Liver (tissue), 3 donors: ENCODE measurements at regions not wholly inside any gene's neighbourhood (a gene's known extent, or its start where the extent isn't known, plus 50 kb on each side); places are given as distances from the start of the nearest gene placed in this dataset.

Experiments used
- EGR1 ChIP-seq, 2 donors: IDR thresholded peaks; 2 replicates each; pipeline ENCODE4 v1.6.1; 2016 to 2018; ENCODE audit warnings: antibody characterized with exemption in 2 of 2, low read depth in 2 of 2
- GABPA ChIP-seq, 2 donors: IDR thresholded peaks in 1 of 2; conservative IDR thresholded peaks in 1 of 2; 2 replicates each; pipeline ENCODE4 v1.6.1; 2016; ENCODE audit warnings: antibody characterized with exemption in 2 of 2, mild to moderate bottlenecking in 1 of 2, moderate library complexity in 1 of 2
- JUND ChIP-seq, 2 donors: IDR thresholded peaks; 2 replicates each; pipeline ENCODE4 v1.6.1; 2016; ENCODE audit warnings: antibody characterized with exemption in 2 of 2
- NR2F2 ChIP-seq: IDR thresholded peaks from 2 replicates; pipeline ENCODE4 v1.6.1; 2016; ENCODE audit warnings: antibody characterized with exemption
- RAD21 ChIP-seq, 2 donors: IDR thresholded peaks; 2 replicates each; pipeline ENCODE4 v1.6.1; 2016; ENCODE audit warnings: antibody characterized with exemption in 2 of 2, mild to moderate bottlenecking in 2 of 2
- RXRA ChIP-seq, 2 donors: IDR thresholded peaks; 2 replicates each; pipeline ENCODE4 v1.6.1; 2017 to 2018; ENCODE audit warnings: antibody characterized with exemption in 2 of 2, mild to moderate bottlenecking in 1 of 2
- SP1 ChIP-seq: IDR thresholded peaks from 2 replicates; pipeline ENCODE4 v1.6.1; 2018; ENCODE audit warnings: antibody characterized with exemption, mild to moderate bottlenecking
- TAF1 ChIP-seq: conservative IDR thresholded peaks from 2 replicates; pipeline ENCODE4 v1.6.1; 2016; ENCODE audit warnings: antibody characterized with exemption, mild to moderate bottlenecking
- YY1 ChIP-seq: IDR thresholded peaks from 2 replicates; pipeline ENCODE4 v1.6.1; 2016; ENCODE audit warnings: antibody characterized with exemption, mild to moderate bottlenecking
- TF ChIP-seq, protein P1 (sequence below): fragments of 150-350 bp; IDR thresholded peaks from 2 replicates; pipeline ENCODE4 v1.5.1; 2017; ENCODE audit warnings: improper control_type of control experiment, low read depth, low read length; ENCODE audit not compliant: missing input control
- TF ChIP-seq, protein P2 (sequence below): IDR thresholded peaks from 2 replicates; pipeline ENCODE4 v1.6.1; 2016; ENCODE audit warnings: antibody characterized with exemption
- TF ChIP-seq, protein P3 (sequence below): IDR thresholded peaks from 2 replicates; pipeline ENCODE4 v1.6.1; 2016; ENCODE audit warnings: antibody characterized with exemption, mild to moderate bottlenecking
- TF ChIP-seq, protein P4 (sequence below): IDR thresholded peaks from 2 replicates; pipeline ENCODE4 v1.6.1; 2016; ENCODE audit warnings: antibody characterized with exemption
- donor health status: healthy.
- donor health status: healthy.

DNA sequence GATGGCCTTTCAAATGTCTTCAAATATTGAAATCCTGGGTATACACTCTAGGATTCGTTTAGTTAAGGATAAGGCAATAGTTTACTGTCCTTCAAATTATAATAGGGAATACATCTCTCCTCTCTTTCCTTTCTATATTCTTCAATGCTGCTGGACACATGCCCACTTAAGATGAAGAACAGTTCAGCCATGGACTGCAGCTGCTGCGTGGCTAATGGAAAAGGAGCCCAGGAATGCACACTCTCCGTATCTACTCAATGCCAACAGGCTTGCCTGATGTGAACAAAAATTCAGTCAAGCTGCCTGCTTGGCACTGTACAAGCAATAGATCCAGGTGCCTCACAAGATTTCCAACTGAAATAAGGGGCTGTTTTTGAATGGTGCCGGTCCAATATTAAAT is 321.2 kb upstream of the LYPLAL1 start:
- TF ChIP-seq, protein P1, sequence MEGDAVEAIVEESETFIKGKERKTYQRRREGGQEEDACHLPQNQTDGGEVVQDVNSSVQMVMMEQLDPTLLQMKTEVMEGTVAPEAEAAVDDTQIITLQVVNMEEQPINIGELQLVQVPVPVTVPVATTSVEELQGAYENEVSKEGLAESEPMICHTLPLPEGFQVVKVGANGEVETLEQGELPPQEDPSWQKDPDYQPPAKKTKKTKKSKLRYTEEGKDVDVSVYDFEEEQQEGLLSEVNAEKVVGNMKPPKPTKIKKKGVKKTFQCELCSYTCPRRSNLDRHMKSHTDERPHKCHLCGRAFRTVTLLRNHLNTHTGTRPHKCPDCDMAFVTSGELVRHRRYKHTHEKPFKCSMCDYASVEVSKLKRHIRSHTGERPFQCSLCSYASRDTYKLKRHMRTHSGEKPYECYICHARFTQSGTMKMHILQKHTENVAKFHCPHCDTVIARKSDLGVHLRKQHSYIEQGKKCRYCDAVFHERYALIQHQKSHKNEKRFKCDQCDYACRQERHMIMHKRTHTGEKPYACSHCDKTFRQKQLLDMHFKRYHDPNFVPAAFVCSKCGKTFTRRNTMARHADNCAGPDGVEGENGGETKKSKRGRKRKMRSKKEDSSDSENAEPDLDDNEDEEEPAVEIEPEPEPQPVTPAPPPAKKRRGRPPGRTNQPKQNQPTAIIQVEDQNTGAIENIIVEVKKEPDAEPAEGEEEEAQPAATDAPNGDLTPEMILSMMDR, result no peak
- no peak for TF ChIP-seq YY1
- no peak for TF ChIP-seq SP1
- TF ChIP-seq, protein P2, sequence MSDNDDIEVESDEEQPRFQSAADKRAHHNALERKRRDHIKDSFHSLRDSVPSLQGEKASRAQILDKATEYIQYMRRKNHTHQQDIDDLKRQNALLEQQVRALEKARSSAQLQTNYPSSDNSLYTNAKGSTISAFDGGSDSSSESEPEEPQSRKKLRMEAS, result no peak
- TF ChIP-seq, protein P3, sequence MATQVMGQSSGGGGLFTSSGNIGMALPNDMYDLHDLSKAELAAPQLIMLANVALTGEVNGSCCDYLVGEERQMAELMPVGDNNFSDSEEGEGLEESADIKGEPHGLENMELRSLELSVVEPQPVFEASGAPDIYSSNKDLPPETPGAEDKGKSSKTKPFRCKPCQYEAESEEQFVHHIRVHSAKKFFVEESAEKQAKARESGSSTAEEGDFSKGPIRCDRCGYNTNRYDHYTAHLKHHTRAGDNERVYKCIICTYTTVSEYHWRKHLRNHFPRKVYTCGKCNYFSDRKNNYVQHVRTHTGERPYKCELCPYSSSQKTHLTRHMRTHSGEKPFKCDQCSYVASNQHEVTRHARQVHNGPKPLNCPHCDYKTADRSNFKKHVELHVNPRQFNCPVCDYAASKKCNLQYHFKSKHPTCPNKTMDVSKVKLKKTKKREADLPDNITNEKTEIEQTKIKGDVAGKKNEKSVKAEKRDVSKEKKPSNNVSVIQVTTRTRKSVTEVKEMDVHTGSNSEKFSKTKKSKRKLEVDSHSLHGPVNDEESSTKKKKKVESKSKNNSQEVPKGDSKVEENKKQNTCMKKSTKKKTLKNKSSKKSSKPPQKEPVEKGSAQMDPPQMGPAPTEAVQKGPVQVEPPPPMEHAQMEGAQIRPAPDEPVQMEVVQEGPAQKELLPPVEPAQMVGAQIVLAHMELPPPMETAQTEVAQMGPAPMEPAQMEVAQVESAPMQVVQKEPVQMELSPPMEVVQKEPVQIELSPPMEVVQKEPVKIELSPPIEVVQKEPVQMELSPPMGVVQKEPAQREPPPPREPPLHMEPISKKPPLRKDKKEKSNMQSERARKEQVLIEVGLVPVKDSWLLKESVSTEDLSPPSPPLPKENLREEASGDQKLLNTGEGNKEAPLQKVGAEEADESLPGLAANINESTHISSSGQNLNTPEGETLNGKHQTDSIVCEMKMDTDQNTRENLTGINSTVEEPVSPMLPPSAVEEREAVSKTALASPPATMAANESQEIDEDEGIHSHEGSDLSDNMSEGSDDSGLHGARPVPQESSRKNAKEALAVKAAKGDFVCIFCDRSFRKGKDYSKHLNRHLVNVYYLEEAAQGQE, result no peak
- no peak for TF ChIP-seq JUND (IDR thresholded peaks at IDR 0.05)
- TF ChIP-seq EGR1 (IDR thresholded peaks at IDR 0.05; ENCODE audit: low read depth in 2 of 2), result no peak
- no peak for TF ChIP-seq RAD21 (IDR thresholded peaks at IDR 0.05)
- TF ChIP-seq, protein P4, sequence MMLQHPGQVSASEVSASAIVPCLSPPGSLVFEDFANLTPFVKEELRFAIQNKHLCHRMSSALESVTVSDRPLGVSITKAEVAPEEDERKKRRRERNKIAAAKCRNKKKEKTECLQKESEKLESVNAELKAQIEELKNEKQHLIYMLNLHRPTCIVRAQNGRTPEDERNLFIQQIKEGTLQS, result no peak
- no peak for TF ChIP-seq NR2F2
- TF ChIP-seq GABPA (IDR thresholded peaks at IDR 0.05 in 1 of 2, conservative IDR thresholded peaks at IDR 0.05 in 1 of 2), result no peak
- TF ChIP-seq RXRA (IDR thresholded peaks at IDR 0.05), result no peak
- TF ChIP-seq TAF1, result no peak
